ENCODE measurements at regions not wholly inside any gene's neighbourhood (a gene's known extent, or its start where the extent isn't known, plus 50 kb on each side); places are given as distances from the start of the nearest gene placed in this dataset.
"Not testable (repeated sequence)": the region's sequence is repeated elsewhere in the genome, so short reads cannot be mapped to it uniquely, and the experiment has no call there.

DNA sequence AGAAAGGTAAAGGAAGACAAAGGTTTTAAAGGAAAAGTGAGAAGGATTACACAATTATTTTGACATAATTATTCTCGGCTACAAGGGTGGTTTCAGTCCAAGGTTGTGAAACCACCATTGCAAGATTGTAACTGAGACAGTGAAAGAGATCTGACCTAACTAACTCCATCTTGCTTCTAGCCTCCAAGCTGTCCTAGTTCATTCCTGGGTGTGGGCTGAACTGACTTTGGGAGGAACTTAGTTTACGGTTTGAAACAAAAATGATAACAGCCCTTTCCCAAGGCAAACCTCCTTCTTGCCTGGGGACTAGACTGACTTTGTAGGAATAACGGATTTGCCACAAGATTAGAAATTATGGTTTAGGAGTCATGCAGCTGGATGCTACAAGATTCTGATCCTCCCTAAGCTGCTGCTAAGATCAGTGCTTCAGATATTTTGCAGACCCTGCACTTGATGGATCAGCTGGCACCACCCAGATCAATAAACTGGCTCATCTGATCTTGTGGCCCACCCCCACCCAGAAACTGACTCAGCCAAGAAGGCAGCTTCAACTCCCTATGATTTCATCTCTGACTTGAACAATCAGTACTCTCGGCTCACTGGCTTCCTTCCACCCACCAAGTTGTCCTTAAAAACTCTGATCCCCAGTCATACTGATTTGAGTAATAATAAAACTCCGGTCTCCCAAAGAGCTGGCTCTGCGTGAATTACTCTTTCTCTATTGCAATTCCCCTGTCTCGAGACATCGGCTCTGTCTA, 57.7 kb upstream of the AADACL2 start:
- H3K4me3 ChIP-seq (ENCODE audit: low read depth, low read length), result no peak overlapping the region
- no peak for DNase-seq (ENCODE audit: low read depth)
- TF ChIP-seq, protein P1, sequence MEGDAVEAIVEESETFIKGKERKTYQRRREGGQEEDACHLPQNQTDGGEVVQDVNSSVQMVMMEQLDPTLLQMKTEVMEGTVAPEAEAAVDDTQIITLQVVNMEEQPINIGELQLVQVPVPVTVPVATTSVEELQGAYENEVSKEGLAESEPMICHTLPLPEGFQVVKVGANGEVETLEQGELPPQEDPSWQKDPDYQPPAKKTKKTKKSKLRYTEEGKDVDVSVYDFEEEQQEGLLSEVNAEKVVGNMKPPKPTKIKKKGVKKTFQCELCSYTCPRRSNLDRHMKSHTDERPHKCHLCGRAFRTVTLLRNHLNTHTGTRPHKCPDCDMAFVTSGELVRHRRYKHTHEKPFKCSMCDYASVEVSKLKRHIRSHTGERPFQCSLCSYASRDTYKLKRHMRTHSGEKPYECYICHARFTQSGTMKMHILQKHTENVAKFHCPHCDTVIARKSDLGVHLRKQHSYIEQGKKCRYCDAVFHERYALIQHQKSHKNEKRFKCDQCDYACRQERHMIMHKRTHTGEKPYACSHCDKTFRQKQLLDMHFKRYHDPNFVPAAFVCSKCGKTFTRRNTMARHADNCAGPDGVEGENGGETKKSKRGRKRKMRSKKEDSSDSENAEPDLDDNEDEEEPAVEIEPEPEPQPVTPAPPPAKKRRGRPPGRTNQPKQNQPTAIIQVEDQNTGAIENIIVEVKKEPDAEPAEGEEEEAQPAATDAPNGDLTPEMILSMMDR (conservative IDR thresholded peaks at IDR 0.05; ENCODE audit: low read depth, low read length), result no peak

DNA sequence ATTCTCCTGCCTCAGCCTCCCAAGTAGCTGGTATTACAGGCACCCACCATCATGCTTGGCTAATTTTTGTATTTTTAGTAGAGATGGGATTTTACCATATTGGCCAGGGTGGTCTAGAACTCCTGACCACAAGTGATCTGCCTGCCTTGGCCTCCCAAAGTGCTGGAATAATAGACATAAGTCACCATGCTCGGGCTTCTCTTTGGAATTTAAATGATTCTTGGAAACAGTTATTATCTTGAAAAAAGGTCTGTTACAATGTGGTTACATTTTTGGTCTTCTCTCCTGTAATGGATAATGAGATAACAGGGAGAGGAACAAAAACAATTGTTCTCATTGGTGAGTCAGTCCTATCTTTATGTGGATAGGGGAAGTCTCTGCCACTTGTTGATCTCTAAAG, 59.8 kb upstream of the AADACL2 start:
- H3K4me3 ChIP-seq (ENCODE audit: low read depth, low read length), result no peak overlapping the region
- TF ChIP-seq, protein P1 (conservative IDR thresholded peaks at IDR 0.05; ENCODE audit: low read depth, low read length), result no peak
- no peak for DNase-seq (ENCODE audit: low read depth)

DNA sequence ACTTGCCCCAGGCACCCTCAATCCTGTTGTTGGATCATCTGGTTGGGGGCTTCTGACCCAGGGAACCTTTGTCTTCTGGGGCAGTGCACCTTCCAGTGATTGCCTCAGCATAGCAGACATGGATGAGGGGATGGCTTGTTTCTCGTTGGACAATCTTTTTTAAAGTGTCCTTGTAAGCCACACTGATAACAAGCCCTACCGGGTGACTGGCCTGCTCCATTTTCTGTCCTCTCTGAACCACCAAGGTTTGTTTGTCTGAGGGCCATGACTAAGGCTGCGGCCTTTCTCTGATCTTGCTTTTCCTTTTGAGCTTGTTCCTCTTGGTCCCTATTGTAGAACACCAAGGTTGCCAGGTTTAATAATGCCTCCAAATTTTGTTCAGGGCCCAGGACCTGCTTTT, 66.0 kb upstream of the AADACL2 start:
- not testable (repeated sequence) for H3K4me3 ChIP-seq (ENCODE audit: low read depth, low read length); DNase-seq (ENCODE audit: low read depth)

DNA sequence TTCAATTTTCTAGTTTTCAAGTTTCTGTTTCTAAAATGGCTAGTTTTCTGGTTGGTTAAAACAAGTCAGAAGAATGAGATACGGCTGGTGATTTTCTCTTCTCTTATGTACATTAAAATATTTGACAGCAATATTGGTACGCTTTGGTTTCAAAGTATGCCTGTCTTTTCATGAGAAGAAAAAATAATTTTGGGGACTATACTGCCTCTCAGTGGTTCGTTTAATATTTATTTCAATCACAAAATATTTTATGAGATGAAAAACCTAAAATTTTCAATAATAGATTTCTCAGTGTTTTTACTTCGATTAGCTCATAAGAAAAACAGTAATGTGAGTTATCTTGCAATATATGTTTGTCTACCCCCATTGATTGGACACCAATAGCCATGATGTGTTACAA, 72.8 kb upstream of the AADACL2 start:
- no peak overlapping the region for H3K4me3 ChIP-seq (ENCODE audit: low read depth, low read length)
- TF ChIP-seq, protein P1 (conservative IDR thresholded peaks at IDR 0.05; ENCODE audit: low read depth, low read length), result peak; percentile 17
- DNase-seq (ENCODE audit: low read depth), result no peak

DNA sequence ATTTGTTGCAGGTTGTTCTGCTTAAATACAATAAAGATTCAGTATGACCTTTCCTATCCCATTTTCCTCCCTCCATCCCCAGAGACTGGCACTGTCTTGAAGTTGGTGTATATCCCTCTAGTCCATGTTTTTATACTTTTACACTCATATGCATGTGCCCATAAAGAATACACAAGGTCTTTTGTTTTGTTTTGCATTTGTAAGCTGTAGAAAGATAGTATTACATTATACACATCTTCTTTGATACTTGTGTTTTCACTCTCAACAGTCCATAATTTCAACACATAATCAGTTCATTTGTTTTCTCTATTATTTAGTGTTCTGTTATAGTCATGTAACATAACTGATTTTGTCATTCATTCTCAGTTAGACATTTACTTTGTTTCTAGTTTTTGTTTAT, 88.7 kb upstream of the AADACL2 start:
- DNase-seq (ENCODE audit: low read depth), result no peak
- no peak overlapping the region for H3K4me3 ChIP-seq (ENCODE audit: low read depth, low read length)
- TF ChIP-seq, protein P1 (conservative IDR thresholded peaks at IDR 0.05; ENCODE audit: low read depth, low read length), result no peak

DNA sequence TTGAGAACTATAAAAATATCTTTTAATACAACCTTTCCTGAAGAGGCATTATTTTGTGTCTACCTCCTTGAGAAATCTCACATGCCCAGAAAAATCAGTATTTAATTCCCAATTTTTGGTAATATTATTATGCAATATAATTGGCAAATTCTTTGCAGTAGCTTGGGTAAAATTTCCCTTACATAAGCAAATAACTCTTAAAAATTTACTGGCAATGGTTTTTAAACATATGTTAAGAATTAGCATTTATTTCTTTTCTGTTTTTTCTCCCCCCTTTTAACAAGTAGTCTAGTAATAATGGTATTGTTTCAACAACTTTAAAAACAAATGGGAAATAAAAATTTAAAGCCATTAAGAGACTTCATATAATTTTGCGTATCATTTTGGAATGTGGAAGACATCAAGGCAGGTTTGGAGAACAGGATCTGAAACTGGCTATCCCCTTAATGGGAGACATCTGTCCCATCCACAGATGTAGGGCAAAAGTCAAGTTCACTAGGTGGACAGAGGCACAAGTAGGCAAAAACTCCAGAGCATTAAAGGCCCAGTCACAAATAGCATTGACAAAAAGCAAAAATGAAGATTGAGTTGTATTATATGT, 89.6 kb upstream of the AADACL2 start:
- TF ChIP-seq, protein P1 (conservative IDR thresholded peaks at IDR 0.05; ENCODE audit: low read depth, low read length), result no peak
- DNase-seq (ENCODE audit: low read depth), result no peak

DNA sequence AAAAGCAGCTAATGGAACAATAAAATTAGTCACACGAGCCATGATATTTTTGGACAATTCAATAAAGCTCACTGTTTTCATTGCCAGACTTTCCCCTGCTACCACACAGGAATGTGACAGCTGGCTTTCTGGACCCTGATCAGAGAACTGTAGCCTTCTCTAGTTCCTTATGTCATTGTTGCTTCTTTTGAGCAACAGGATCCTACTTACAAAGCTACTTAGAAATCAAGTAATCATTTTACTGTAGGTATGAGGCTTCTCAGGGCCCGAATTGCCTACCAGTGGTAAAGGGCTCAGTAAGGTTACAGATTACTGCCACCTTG, 94.3 kb upstream of the AADACL2 start:
- TF ChIP-seq, protein P1 (conservative IDR thresholded peaks at IDR 0.05; ENCODE audit: low read depth, low read length), result no peak
- no peak for DNase-seq (ENCODE audit: low read depth)
- no peak overlapping the region for H3K4me3 ChIP-seq (ENCODE audit: low read depth, low read length)

More for the DNA sequence above, 89.6 kb upstream of the AADACL2 start:
- H3K4me3 ChIP-seq (ENCODE audit: low read depth, low read length), result no peak overlapping the region

Data from epithelial cell of proximal tubule (primary cell).